H1 (cell line): ENCODE measurements at regions not wholly inside any gene's neighbourhood (a gene's known extent, or its start where the extent isn't known, plus 50 kb on each side); places are given as distances from the start of the nearest gene placed in this dataset.

Experiments
- CTCF ChIA-PET: fragments of 300-600 bp; sonication (Branson Sonifier 250); formaldehyde crosslinking; loops from one replicate; lab custom pipeline; 2021; ENCODE audit not compliant: partially characterized antibody; lab: Charles Lee
- POLR2A ChIA-PET: fragments of 300-600 bp; sonication (Branson Sonifier 250); formaldehyde crosslinking; loops from one replicate; lab custom pipeline; 2021; ENCODE audit warnings: inconsistent platforms; ENCODE audit not compliant: partially characterized antibody; lab: Charles Lee
- DNase-seq, 2 experiments: peaks; one replicate each; pipeline versions ENCODE4 v3.0.0 to v3.0.0-alpha.2; 2010 to 2022; ENCODE audit warnings: low spot score in 2 of 2, low read depth in 1 of 2, mixed read lengths in 1 of 2
- FAIRE-seq: peaks from 2 replicates; lab custom pipeline; 2011; peaks lifted over from hg19 to GRCh38; lab: Jason Lieb, UNC
- H2AFZ ChIP-seq: 2 replicates; pipeline ENCODE4 v1.8.1; 2012; ENCODE audit warnings: low read length, inconsistent platforms
- H2AK5ac ChIP-seq: 2 replicates; pipeline ENCODE4 v1.6.1; 2013; ENCODE audit warnings: low read depth, low read length
- H2BK120ac ChIP-seq: replicated peaks from 2 replicates; pipeline ENCODE3; 2013; ENCODE audit warnings: low read depth, low read length, inconsistent platforms
- H2BK12ac ChIP-seq: 2 replicates; pipeline ENCODE4 v1.6.1; 2013; ENCODE audit warnings: low read depth, low read length
- H2BK15ac ChIP-seq: 2 replicates; pipeline ENCODE4 v1.6.1; 2013; ENCODE audit warnings: low read length
- H2BK20ac ChIP-seq: 2 replicates; pipeline ENCODE4 v1.6.1; 2013; ENCODE audit warnings: low read length
- H2BK5ac ChIP-seq: 2 replicates; pipeline ENCODE4 v1.6.1; 2013; ENCODE audit warnings: low read depth, low read length
- H3K14ac ChIP-seq: 2 replicates; pipeline ENCODE4 v1.6.1; 2013; ENCODE audit warnings: inconsistent platforms; ENCODE audit not compliant: insufficient read length
- H3K18ac ChIP-seq: 2 replicates; pipeline ENCODE4 v1.6.1; 2013; ENCODE audit warnings: low read length; ENCODE audit errors: extremely low read depth
- H3K23ac ChIP-seq: 2 replicates; pipeline ENCODE4 v1.6.1; 2013; ENCODE audit warnings: inconsistent platforms; ENCODE audit not compliant: insufficient read length
- H3K23me2 ChIP-seq: 2 replicates; pipeline ENCODE4 v1.6.1; 2013; ENCODE audit warnings: low read depth, low read length
- H3K27ac ChIP-seq: 2 replicates; pipeline ENCODE4 v1.6.1; 2011; ENCODE audit warnings: low read depth, low read length, inconsistent platforms
- H3K27me3 ChIP-seq, 4 experiments: replicated peaks in 1 of 4; 1 replicate in 1 of 4; 2 replicates in 3 of 4; pipeline versions ENCODE4 v1.6.1 to v1.8.1; 2011 to 2013; ENCODE audit warnings: low read length in 3 of 4, mild to moderate bottlenecking in 3 of 4, inconsistent platforms in 2 of 4, mixed read lengths in 2 of 4, moderate library complexity in 1 of 4; ENCODE audit not compliant: control insufficient read depth in 3 of 4, insufficient read depth in 3 of 4; ENCODE audit errors: extremely low read depth in 1 of 4
- H3K36me3 ChIP-seq, 4 experiments: 2 replicates each; pipeline versions ENCODE4 v1.6.1 to v1.8.1; 2011 to 2013; ENCODE audit warnings: mild to moderate bottlenecking in 4 of 4, low read length in 3 of 4, moderate library complexity in 2 of 4, control low read depth in 1 of 4, inconsistent platforms in 1 of 4; ENCODE audit not compliant: insufficient read depth in 4 of 4, control insufficient read depth in 2 of 4
- H3K4ac ChIP-seq: replicated peaks from 2 replicates; pipeline ENCODE3; 2013; ENCODE audit warnings: low read length, low read depth, mixed read lengths, inconsistent platforms; ENCODE audit not compliant: insufficient read length
- H3K4me1 ChIP-seq, 4 experiments: replicated peaks in 1 of 4; 1 replicate in 1 of 4; 2 replicates in 3 of 4; pipeline versions ENCODE4 v1.6.1 to v1.8.1; 2011 to 2013; ENCODE audit warnings: low read length in 3 of 4, inconsistent platforms in 2 of 4, mixed read lengths in 1 of 4; ENCODE audit not compliant: insufficient read depth in 4 of 4, control insufficient read depth in 3 of 4
- H3K4me2 ChIP-seq, 2 experiments: 2 replicates each; pipeline versions ENCODE4 v1.6.1 to v1.8.1; 2011 to 2013; ENCODE audit warnings: low read depth in 2 of 2, low read length in 2 of 2, control low read depth in 1 of 2, inconsistent platforms in 1 of 2, mild to moderate bottlenecking in 1 of 2; ENCODE audit not compliant: insufficient read depth in 1 of 2
- H3K4me3 ChIP-seq, 4 experiments: fragments of 200-600, 300-600 bp in 1 of 4; sonication (generic), shearing (Covaris generic), sonication (Bioruptor Twin) in 1 of 4; 2 replicates each; pipeline versions ENCODE4 v1.5.1 to v1.8.1; 2011 to 2016; ENCODE audit warnings: low read length in 4 of 4, low read depth in 3 of 4, control low read depth in 2 of 4, inconsistent platforms in 2 of 4, mild to moderate bottlenecking in 2 of 4, mixed read lengths in 1 of 4, moderate library complexity in 1 of 4; ENCODE audit not compliant: insufficient read depth in 2 of 4; ENCODE audit errors: extremely low read depth in 1 of 4
- H3K56ac ChIP-seq: replicated peaks from 2 replicates; pipeline ENCODE3; 2013; ENCODE audit warnings: low read depth, mild to moderate bottlenecking, mixed read lengths, low read length, inconsistent platforms; ENCODE audit not compliant: insufficient read length
- H3K79me1 ChIP-seq: 2 replicates; pipeline ENCODE4 v1.6.1; 2013; ENCODE audit warnings: low read depth, low read length, control low read depth
- H3K79me2 ChIP-seq, 2 experiments: 2 replicates each; pipeline versions ENCODE4 v1.6.1 to v1.8.1; 2012 to 2013; ENCODE audit warnings: low read length in 2 of 2, mild to moderate bottlenecking in 2 of 2, inconsistent platforms in 1 of 2; ENCODE audit not compliant: insufficient read depth in 2 of 2, control insufficient read depth in 1 of 2
- H3K9ac ChIP-seq, 4 experiments: replicated peaks in 1 of 4; 1 replicate in 1 of 4; 2 replicates in 3 of 4; pipeline versions ENCODE4 v1.6.1 to v1.8.1; 2011 to 2013; ENCODE audit warnings: low read depth in 3 of 4, low read length in 3 of 4, control low read depth in 2 of 4, mild to moderate bottlenecking in 2 of 4, moderate library complexity in 2 of 4, inconsistent platforms in 1 of 4; ENCODE audit errors: extremely low read depth in 1 of 4
- H3K9me3 ChIP-seq, 2 experiments: 2 replicates each; pipeline versions ENCODE4 v1.6.1 to v1.8.1; 2012 to 2013; ENCODE audit warnings: mild to moderate bottlenecking in 2 of 2, moderate library complexity in 2 of 2, control low read depth in 1 of 2, inconsistent platforms in 1 of 2, low read depth in 1 of 2, low read length in 1 of 2, mixed read lengths in 1 of 2; ENCODE audit not compliant: insufficient read depth in 2 of 2
- H4K20me1 ChIP-seq, 2 experiments: replicated peaks in 1 of 2; 2 replicates each; pipeline versions ENCODE3 to v1.8.1; 2011 to 2013; ENCODE audit warnings: inconsistent platforms in 2 of 2, low read length in 2 of 2, mild to moderate bottlenecking in 1 of 2; ENCODE audit not compliant: insufficient read depth in 2 of 2, control insufficient read depth in 1 of 2
- H4K5ac ChIP-seq: 2 replicates; pipeline ENCODE4 v1.6.1; 2013; ENCODE audit warnings: low read length, low read depth, mixed read lengths, inconsistent platforms; ENCODE audit not compliant: insufficient read length
- H4K8ac ChIP-seq: 2 replicates; pipeline ENCODE4 v1.8.0; 2013; ENCODE audit warnings: mild to moderate bottlenecking, moderate library complexity, low read length, inconsistent platforms; ENCODE audit not compliant: insufficient read depth; ENCODE audit errors: extremely low read depth
- H4K91ac ChIP-seq: replicated peaks from 2 replicates; pipeline ENCODE3; 2013; ENCODE audit warnings: low read length, mixed read lengths, inconsistent platforms; ENCODE audit not compliant: insufficient read length
- CHD1 ChIP-seq: IDR thresholded peaks from 2 replicates; pipeline ENCODE4 v1.6.1; 2012; ENCODE audit warnings: low read depth, low read length, improper control_type of control experiment
- EP300 ChIP-seq, 2 experiments: IDR thresholded peaks; 1 replicate in 1 of 2; 2 replicates in 1 of 2; pipeline ENCODE4 v1.6.1; 2011 to 2012; ENCODE audit warnings: low read depth in 2 of 2, low read length in 2 of 2, mild to moderate bottlenecking in 2 of 2, borderline replicate concordance in 1 of 2, inconsistent platforms in 1 of 2, moderate library complexity in 1 of 2
- GABPA ChIP-seq: IDR thresholded peaks from 2 replicates; pipeline ENCODE4 v1.6.1; 2011; ENCODE audit warnings: mild to moderate bottlenecking, low read length, moderate library complexity, borderline replicate concordance; ENCODE audit not compliant: insufficient read depth
- GTF2F1 ChIP-seq: IDR thresholded peaks from 2 replicates; pipeline ENCODE4 v1.6.1; 2012; ENCODE audit warnings: low read depth, low read length, improper control_type of control experiment, borderline replicate concordance
- HDAC6 ChIP-seq: IDR thresholded peaks from one replicate; pipeline ENCODE4 v1.7.1; 2012; ENCODE audit warnings: low read depth, mild to moderate bottlenecking, inconsistent platforms, low read length, moderate library complexity
- JUND ChIP-seq: IDR thresholded peaks from 2 replicates; pipeline ENCODE4 v1.6.1; 2011; ENCODE audit warnings: mild to moderate bottlenecking, improper control_type of control experiment, low read length
- KDM4A ChIP-seq: IDR thresholded peaks from one replicate; pipeline ENCODE4 v1.7.1; 2012; ENCODE audit warnings: low read depth, mild to moderate bottlenecking, moderate library complexity, low read length, inconsistent platforms; ENCODE audit not compliant: severe bottlenecking
- RBBP5 ChIP-seq: IDR thresholded peaks from 2 replicates; pipeline ENCODE4 v1.7.1; 2012; ENCODE audit warnings: low read depth, mild to moderate bottlenecking, inconsistent platforms, low read length, moderate library complexity, borderline replicate concordance
- RXRA ChIP-seq: IDR thresholded peaks from 2 replicates; pipeline ENCODE4 v1.6.1; 2011; ENCODE audit warnings: low read depth, mild to moderate bottlenecking, low read length, moderate library complexity; ENCODE audit not compliant: insufficient read depth
- SIX5 ChIP-seq: IDR thresholded peaks from 2 replicates; pipeline ENCODE4 v1.6.1; 2011; ENCODE audit warnings: mild to moderate bottlenecking, low read depth, low read length
- SRF ChIP-seq: IDR thresholded peaks from 2 replicates; pipeline ENCODE4 v1.6.1; 2011; ENCODE audit warnings: mild to moderate bottlenecking, low read depth, low read length, moderate library complexity
- SUZ12 ChIP-seq: fragments of 200-600 bp; sonication (generic); IDR thresholded peaks from 2 replicates; pipeline ENCODE4 v1.6.1; 2012; ENCODE audit warnings: mild to moderate bottlenecking, inconsistent platforms, low read length, moderate library complexity, mixed read lengths
- TAF1 ChIP-seq: IDR thresholded peaks from 2 replicates; pipeline ENCODE4 v1.6.1; 2011; ENCODE audit warnings: mild to moderate bottlenecking, low read depth, low read length
- TAF7 ChIP-seq: optimal IDR thresholded peaks from 2 replicates; pipeline ENCODE3; 2011; ENCODE audit warnings: low read depth, mild to moderate bottlenecking, inconsistent platforms, low read length, moderate library complexity, borderline replicate concordance
- WGBS, 2 experiments: shearing (Covaris generic) in 1 of 2; methylation state at CpG; one replicate each; pipeline versions ENCODE4 v1.1.6 to v1.1.7; 2013 to 2015; ENCODE audit warnings: low lambda C conversion rate in 2 of 2, mixed read lengths in 2 of 2, inconsistent platforms in 1 of 2, low coverage in 1 of 2, missing lambda C conversion rate in 1 of 2; ENCODE audit not compliant: insufficient replicate concordance in 2 of 2, insufficient coverage in 1 of 2, insufficient read length in 1 of 2; ENCODE audit errors: extremely low coverage in 1 of 2, missing lambda C conversion rate in 1 of 2; 5-methylcytosine and 5-hydroxymethylcytosine counted together

- no peak overlapping the region for H4K91ac ChIP-seq
- CTCF ChIA-PET = no interaction called here
- no peak overlapping the region for H3K27ac ChIP-seq
- no peak overlapping the region for H3K14ac ChIP-seq
- no peak overlapping the region for H2AFZ ChIP-seq
- POLR2A ChIA-PET = no interaction called here
- no peak for DNase-seq
- H2BK15ac ChIP-seq = no peak overlapping the region
- H4K20me1 ChIP-seq = no peaks in the 10 kb centered on the region
- H2BK12ac ChIP-seq = no peak overlapping the region
- no peak overlapping the region for H3K4me3 ChIP-seq
- 93% methylated on average over 3 of the region's 3 CpGs; no CpG with 5 or more reads in 1 of the 2 experiments for whole genome bisulfite sequencing, 2 experiments
- H3K27me3 ChIP-seq = no peaks in the 10 kb centered on the region
- H2BK20ac ChIP-seq = no peak overlapping the region
- no peak overlapping the region for H4K8ac ChIP-seq
- H4K5ac ChIP-seq = no peak overlapping the region
- no peak overlapping the region for H2BK120ac ChIP-seq
- H3K18ac ChIP-seq = no peak overlapping the region
- FAIRE-seq = no peak
- no peak overlapping the region for H2BK5ac ChIP-seq
- H3K4ac ChIP-seq = no peak overlapping the region
- no peaks in the 10 kb centered on the region for H3K23me2 ChIP-seq
- no peaks in the 10 kb centered on the region for H3K79me2 ChIP-seq
- no peak overlapping the region for H3K23ac ChIP-seq
- no peak overlapping the region for H3K9ac ChIP-seq
- no peaks in the 10 kb centered on the region for H3K4me1 ChIP-seq
- H3K9me3 ChIP-seq = no peaks in the 10 kb centered on the region
- H3K79me1 ChIP-seq = no peaks in the 10 kb centered on the region
- H3K4me2 ChIP-seq = no peak overlapping the region
- H3K56ac ChIP-seq = no peak overlapping the region
- no peak overlapping the region for H2AK5ac ChIP-seq
- no peaks in the 10 kb centered on the region for H3K36me3 ChIP-seq
- TF ChIP-seq TAF1 = no peak
- TF ChIP-seq CHD1 = no peak
- TF ChIP-seq SRF = no peak
- TF ChIP-seq SIX5 = no peak
- TF ChIP-seq RBBP5 = no peak
- no peak for TF ChIP-seq GABPA
- TF ChIP-seq HDAC6 = no peak
- TF ChIP-seq EP300 (IDR thresholded peaks at IDR 0.05; ENCODE audit: borderline replicate concordance in 1 of 2, low read depth in 2 of 2, low read length in 2 of 2) = no peak
- TF ChIP-seq RXRA = no peak
- no peak for TF ChIP-seq SUZ12
- no peak for TF ChIP-seq KDM4A
- no peak for TF ChIP-seq TAF7
- TF ChIP-seq GTF2F1 = no peak
- no peak for TF ChIP-seq JUND
Observed at GRCh38 chr1:102733491-102734236, 374.7 kb downstream of the COL11A1 start.
